Gastroesophageal sphincter (tissue), 3 donors: ENCODE measurements at regions not wholly inside any gene's neighbourhood (a gene's known extent, or its start where the extent isn't known, plus 50 kb on each side); places are given as distances from the start of the nearest gene placed in this dataset.

Experiments
- EP300 ChIP-seq: sonication (generic); formaldehyde crosslinking; IDR thresholded peaks from one replicate; pipeline ENCODE4 v1.6.1; 2017; ENCODE audit warnings: antibody characterized with exemption, mild to moderate bottlenecking
- POLR2A ChIP-seq, 2 donors: fragments of 450-650 bp; IDR thresholded peaks; one replicate each; pipeline ENCODE4 v1.6.1; 2017; ENCODE audit warnings: antibody characterized with exemption in 2 of 2, mild to moderate bottlenecking in 2 of 2, moderate library complexity in 1 of 2
- TF ChIP-seq, protein P1 (sequence below), 4 experiments: fragments of 200-600 bp in 2 of 4; fragments of 450-650 bp in 2 of 4; sonication (generic) in 1 of 4; IDR thresholded peaks; one replicate each; pipeline ENCODE4 v1.5.1; 2017 to 2019; ENCODE audit warnings: antibody characterized with exemption in 4 of 4, mild to moderate bottlenecking in 2 of 4, moderate library complexity in 2 of 4

- TF ChIP-seq, protein P1, sequence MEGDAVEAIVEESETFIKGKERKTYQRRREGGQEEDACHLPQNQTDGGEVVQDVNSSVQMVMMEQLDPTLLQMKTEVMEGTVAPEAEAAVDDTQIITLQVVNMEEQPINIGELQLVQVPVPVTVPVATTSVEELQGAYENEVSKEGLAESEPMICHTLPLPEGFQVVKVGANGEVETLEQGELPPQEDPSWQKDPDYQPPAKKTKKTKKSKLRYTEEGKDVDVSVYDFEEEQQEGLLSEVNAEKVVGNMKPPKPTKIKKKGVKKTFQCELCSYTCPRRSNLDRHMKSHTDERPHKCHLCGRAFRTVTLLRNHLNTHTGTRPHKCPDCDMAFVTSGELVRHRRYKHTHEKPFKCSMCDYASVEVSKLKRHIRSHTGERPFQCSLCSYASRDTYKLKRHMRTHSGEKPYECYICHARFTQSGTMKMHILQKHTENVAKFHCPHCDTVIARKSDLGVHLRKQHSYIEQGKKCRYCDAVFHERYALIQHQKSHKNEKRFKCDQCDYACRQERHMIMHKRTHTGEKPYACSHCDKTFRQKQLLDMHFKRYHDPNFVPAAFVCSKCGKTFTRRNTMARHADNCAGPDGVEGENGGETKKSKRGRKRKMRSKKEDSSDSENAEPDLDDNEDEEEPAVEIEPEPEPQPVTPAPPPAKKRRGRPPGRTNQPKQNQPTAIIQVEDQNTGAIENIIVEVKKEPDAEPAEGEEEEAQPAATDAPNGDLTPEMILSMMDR (IDR thresholded peaks at IDR 0.05) = no peak
- TF ChIP-seq EP300 = no peak
- TF ChIP-seq POLR2A (IDR thresholded peaks at IDR 0.05) = no peak
Observed at GRCh38 chr10:9097206-9097990, 1042.9 kb downstream of the GATA3 start.
